GM12874 (cell line): ENCODE measurements at regions not wholly inside any gene's neighbourhood (a gene's known extent, or its start where the extent isn't known, plus 50 kb on each side); places are given as distances from the start of the nearest gene placed in this dataset.

ENCODE experiments used
- TF ChIP-seq, protein P1 (sequence below): IDR thresholded peaks from 2 replicates; pipeline ENCODE4 v1.5.1; 2011; ENCODE audit warnings: low read depth, mild to moderate bottlenecking, control low read depth, low read length, moderate library complexity; ENCODE audit not compliant: insufficient read depth

DNA sequence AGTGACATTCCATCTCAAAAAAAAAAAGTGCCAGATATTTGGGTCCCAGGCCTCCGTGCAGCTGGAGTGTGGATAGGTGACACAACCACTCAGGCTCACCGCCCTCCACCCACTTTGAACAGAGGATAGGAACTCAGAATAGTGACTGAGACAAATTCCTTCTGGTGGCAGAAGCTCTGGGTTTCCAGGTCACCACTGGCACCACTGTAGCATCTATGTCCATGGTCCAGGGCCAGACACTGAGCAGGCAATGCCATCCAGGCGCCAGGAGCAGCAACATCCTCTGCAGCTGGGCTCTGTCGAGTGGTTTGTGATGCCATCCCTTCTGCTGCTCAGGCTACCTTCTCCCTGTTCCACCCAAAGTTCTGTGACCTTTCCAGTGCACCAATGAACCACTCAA is 81.5 kb upstream of the PTPRM start:
- TF ChIP-seq, protein P1, sequence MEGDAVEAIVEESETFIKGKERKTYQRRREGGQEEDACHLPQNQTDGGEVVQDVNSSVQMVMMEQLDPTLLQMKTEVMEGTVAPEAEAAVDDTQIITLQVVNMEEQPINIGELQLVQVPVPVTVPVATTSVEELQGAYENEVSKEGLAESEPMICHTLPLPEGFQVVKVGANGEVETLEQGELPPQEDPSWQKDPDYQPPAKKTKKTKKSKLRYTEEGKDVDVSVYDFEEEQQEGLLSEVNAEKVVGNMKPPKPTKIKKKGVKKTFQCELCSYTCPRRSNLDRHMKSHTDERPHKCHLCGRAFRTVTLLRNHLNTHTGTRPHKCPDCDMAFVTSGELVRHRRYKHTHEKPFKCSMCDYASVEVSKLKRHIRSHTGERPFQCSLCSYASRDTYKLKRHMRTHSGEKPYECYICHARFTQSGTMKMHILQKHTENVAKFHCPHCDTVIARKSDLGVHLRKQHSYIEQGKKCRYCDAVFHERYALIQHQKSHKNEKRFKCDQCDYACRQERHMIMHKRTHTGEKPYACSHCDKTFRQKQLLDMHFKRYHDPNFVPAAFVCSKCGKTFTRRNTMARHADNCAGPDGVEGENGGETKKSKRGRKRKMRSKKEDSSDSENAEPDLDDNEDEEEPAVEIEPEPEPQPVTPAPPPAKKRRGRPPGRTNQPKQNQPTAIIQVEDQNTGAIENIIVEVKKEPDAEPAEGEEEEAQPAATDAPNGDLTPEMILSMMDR = no peak

DNA sequence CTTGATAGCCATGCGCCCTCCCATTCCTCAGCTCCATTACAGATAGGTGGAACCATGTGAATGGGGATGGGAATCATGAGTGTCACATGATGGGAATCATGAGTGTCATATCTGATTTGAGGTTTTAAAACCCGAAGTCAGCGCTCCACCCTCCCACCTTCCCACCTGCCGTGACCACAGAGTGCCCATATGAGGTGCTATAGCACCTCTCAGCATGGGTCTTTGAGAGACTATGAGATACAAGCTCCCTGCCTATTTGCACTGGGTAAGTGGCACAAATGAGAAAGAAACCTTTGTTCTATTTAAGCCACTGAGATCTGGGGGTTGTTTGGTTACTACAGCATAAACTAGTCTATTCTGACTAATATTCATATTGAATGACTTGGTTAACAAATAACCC is 78.5 kb upstream of the PTPRM start:
- TF ChIP-seq, protein P1 = no peak

DNA sequence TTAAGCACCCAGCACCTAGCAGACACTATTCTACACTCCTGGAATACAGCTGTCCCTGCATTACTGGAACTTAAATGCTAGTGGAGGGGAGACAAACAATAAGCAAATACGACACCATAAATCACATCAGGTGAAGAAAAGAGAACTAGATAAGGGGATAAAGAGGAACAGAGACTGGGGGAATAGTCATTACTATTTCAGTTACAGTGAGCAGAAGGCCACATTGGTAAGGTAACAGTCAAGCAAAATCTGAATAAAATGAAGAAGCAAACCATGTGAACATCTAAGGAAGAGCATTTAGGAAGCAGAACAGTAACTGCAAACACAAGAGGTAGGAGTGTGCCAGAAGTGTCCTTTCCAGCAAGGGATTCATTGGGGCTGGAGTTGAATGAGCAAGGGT is 77.0 kb upstream of the PTPRM start:
- TF ChIP-seq, protein P1 = no peak

DNA sequence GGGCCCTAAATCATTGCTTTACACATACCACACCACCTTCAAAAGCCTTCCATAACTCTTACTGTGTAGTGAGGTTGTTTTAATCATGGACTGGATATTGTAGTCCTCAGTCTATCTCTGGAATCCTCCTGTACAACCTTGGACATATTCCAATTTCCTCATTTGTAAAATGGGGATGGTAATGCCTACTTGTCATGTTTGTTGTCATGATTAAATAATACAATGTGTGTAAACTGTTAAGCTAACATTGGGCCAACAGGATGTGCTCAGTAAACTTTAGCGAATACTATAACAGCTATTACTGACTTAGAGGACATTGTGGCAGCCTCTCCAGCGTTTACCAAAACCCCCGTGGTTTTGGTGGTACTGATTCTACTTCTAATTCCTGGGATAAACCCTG is 74.7 kb upstream of the PTPRM start:
- TF ChIP-seq, protein P1 = no peak

DNA sequence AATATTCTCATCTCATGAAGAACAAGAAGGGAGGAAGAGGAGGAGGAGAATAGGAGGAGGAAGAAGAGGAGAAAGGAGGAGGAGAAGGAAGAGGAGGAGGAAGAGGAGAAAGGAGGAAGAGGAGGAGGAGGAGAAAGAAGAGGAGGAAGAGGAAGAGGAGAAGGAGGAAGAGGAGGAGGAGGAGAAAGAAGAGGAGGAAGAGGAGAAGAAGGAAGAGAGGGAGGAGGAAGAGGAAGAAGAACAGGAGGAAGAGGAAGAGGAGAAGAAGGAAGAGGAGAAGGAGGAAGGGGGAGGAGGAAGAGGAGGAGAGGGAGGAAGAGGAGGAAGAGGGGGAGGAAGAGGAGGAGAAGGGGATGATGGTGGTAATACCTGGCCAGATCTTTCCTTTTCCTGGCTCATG is 70.0 kb upstream of the PTPRM start:
- TF ChIP-seq, protein P1 = no peak

DNA sequence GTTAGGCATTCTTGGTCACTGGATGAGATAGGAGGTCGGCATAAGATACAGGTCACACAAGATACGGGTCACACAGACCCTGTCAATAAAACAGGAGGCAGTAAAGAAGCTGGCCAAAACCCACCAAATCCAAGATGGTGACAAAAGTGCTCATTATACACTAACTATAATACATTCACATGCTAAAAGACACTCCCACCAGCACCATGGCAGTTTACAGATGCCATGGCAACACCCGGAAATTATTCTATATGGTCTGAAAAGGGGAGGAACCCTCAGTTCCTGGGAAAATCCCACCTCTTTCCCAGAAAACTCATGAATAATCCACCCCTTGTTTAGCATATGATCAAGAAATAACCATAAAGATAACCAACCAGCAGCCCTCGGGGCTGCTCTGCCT is 56.0 kb upstream of the PTPRM start:
- TF ChIP-seq, protein P1 = no peak

DNA sequence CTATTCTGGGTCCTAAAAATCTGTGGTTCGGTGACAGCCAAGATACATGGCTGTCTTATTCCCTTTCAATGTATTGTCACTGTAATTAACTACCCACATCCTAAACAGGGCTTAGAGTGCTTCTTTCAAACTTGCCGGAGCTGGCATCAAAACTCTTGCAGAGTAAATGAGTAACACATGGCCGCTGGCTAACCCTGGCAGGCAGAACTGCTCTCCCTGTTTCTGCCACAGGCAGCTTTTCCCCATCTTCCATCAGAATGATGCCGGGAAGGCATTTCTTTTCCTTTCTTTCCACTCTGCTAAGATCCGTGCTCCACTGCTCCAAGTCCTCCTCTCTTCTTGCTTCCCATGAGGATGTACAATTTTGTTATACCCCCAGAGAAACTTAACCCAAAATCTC is 54.8 kb upstream of the PTPRM start:
- TF ChIP-seq, protein P1 = no peak

DNA sequence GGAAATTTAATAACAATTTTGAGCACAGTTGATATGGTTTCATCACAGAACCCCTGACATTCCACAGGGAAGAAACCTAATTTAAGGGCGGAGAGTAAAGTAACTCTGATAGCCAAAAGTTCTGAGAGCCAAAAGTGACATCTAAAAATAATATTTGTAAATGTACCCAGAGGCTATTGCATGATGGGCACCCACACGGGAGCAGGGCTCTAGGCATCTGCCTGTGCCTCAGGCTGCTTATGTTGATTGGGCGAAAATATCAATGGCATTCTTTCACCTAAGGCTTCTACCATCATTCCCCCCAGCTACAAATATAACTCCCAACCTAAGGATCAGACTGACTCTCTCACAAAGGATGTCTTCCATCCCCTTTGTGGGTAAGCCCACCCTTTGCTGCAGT is 54.1 kb upstream of the PTPRM start:
- TF ChIP-seq, protein P1 = no peak
